Panc1 (cell line): ENCODE measurements at regions not wholly inside any gene's neighbourhood (a gene's known extent, or its start where the extent isn't known, plus 50 kb on each side); places are given as distances from the start of the nearest gene placed in this dataset.
"Not testable (repeated sequence)": the region's sequence is repeated elsewhere in the genome, so short reads cannot be mapped to it uniquely, and the experiment has no call there.

Experiments used
- ATAC-seq: fragments of 200-7000 bp; cut with Tn5 transposase; 2 replicates; pipeline ENCODE4 v1.9.1; 2020; ENCODE audit warnings: mild to moderate bottlenecking, moderate library complexity
- BruUV-seq: library from RNA; stranded (reverse); fragments of 400-500 nt; replicated peaks from 2 replicates; lab custom pipeline; 2021; lab: Mats Ljungman, UMichigan
- CTCF ChIA-PET: fragments of 300-600 bp; sonication (Branson Sonifier 250); formaldehyde crosslinking; loops from one replicate; lab custom pipeline; 2022; ENCODE audit warnings: antibody characterized with exemption; lab: Charles Lee
- POLR2A ChIA-PET: fragments of 300-600 bp; sonication (Branson Sonifier 250); formaldehyde crosslinking; loops from one replicate; lab custom pipeline; 2022; ENCODE audit warnings: antibody characterized with exemption; lab: Charles Lee
- DNase-seq: peaks from one replicate; pipeline ENCODE4 v3.0.0-alpha.2; 2010; ENCODE audit warnings: low read depth, low spot score
- H3K27ac ChIP-seq: 2 replicates; pipeline ENCODE4 v1.5.1; 2011; ENCODE audit warnings: mild to moderate bottlenecking, low read length, inconsistent platforms
- H3K27me3 ChIP-seq: fragments of 200-500 bp; sonication (Bioruptor generic); 2 replicates; pipeline ENCODE4 v1.6.0; 2014; ENCODE audit warnings: low read length, inconsistent platforms; ENCODE audit not compliant: control insufficient read depth, insufficient read depth
- H3K36me3 ChIP-seq: fragments of 200-500 bp; sonication (Bioruptor generic); 2 replicates; pipeline ENCODE4 v1.5.1; 2014; ENCODE audit warnings: inconsistent platforms, mild to moderate bottlenecking, low read length, moderate library complexity; ENCODE audit not compliant: control insufficient read depth, insufficient read depth
- H3K4me1 ChIP-seq: 2 replicates; pipeline ENCODE4 v1.5.1; 2011; ENCODE audit warnings: inconsistent platforms, mild to moderate bottlenecking, low read length, moderate library complexity; ENCODE audit not compliant: control insufficient read depth, insufficient read depth
- H3K4me3 ChIP-seq, 2 experiments: 2 replicates each; pipeline ENCODE4 v1.5.1; 2011 to 2012; ENCODE audit warnings: low read depth in 2 of 2, low read length in 2 of 2, mild to moderate bottlenecking in 2 of 2, inconsistent platforms in 1 of 2, moderate library complexity in 1 of 2
- H3K9me3 ChIP-seq: fragments of 200-500 bp; sonication (Bioruptor generic); 2 replicates; pipeline ENCODE4 v1.5.1; 2014; ENCODE audit warnings: low read depth, mild to moderate bottlenecking, inconsistent platforms, low read length, moderate library complexity; ENCODE audit not compliant: control insufficient read depth, insufficient read depth
- CTCF ChIP-seq: fragments of 450-650 bp; IDR thresholded peaks from 2 replicates; pipeline ENCODE4 v1.5.1; 2017; ENCODE audit warnings: mild to moderate bottlenecking
- POLR2AphosphoS5 ChIP-seq: IDR thresholded peaks from 2 replicates; pipeline ENCODE4 v1.6.1; 2012; ENCODE audit warnings: mild to moderate bottlenecking, low read depth, low read length, moderate library complexity
- SIN3A ChIP-seq: IDR thresholded peaks from 2 replicates; pipeline ENCODE4 v1.6.1; 2012; ENCODE audit warnings: low read depth, mild to moderate bottlenecking, low read length, moderate library complexity, borderline replicate concordance; ENCODE audit not compliant: insufficient read depth
- TCF7L2 ChIP-seq: IDR thresholded peaks from 2 replicates; pipeline ENCODE4 v1.6.1; 2011; ENCODE audit warnings: mild to moderate bottlenecking, low read depth, low read length, inconsistent platforms
- in situ Hi-C: cut with HindIII; loops from 2 replicates; pipeline ENCODE4 v1.10.0; 2016; ENCODE audit warnings: low sequenced_read_pairs, low pct_unique_long_range_greater_than_20kb
- intact Hi-C: fragments of 100-400 bp; cut with micrococcal nuclease; formaldehyde crosslinking; loops from one replicate; pipeline ENCODE4 v1.10.0; 2022; ENCODE audit not compliant: unreplicated experiment
- TF ChIP-seq, protein P1 (sequence below), 2 experiments: IDR thresholded peaks; 2 replicates each; pipeline ENCODE4 v1.6.1; 2011 to 2012; ENCODE audit warnings: low read depth in 2 of 2, control low read depth in 1 of 2, low read length in 1 of 2, mild to moderate bottlenecking in 1 of 2, moderate library complexity in 1 of 2; ENCODE audit not compliant: insufficient read depth in 1 of 2

DNA sequence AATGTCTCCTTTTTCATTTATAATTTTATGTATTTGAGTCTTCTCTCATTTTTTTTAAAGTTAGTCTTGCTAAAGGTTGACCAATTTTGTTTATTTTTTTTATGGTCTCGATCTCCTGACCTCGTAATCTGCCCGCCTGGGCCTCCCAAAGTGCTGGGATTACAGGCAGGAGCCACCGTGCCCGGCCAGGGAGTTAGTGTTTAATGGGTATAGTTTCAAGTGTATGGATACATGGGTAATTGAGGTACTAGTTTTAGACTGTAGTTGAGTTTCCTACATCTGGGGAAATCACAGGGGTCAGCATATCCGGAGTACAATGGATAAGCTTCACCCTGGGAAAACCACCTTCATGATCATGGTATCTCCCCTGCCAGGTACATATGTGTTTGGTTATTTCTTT, 267.3 kb upstream of the KCND2 start:
- CTCF ChIA-PET = no interaction called here
- TF ChIP-seq, protein P1, sequence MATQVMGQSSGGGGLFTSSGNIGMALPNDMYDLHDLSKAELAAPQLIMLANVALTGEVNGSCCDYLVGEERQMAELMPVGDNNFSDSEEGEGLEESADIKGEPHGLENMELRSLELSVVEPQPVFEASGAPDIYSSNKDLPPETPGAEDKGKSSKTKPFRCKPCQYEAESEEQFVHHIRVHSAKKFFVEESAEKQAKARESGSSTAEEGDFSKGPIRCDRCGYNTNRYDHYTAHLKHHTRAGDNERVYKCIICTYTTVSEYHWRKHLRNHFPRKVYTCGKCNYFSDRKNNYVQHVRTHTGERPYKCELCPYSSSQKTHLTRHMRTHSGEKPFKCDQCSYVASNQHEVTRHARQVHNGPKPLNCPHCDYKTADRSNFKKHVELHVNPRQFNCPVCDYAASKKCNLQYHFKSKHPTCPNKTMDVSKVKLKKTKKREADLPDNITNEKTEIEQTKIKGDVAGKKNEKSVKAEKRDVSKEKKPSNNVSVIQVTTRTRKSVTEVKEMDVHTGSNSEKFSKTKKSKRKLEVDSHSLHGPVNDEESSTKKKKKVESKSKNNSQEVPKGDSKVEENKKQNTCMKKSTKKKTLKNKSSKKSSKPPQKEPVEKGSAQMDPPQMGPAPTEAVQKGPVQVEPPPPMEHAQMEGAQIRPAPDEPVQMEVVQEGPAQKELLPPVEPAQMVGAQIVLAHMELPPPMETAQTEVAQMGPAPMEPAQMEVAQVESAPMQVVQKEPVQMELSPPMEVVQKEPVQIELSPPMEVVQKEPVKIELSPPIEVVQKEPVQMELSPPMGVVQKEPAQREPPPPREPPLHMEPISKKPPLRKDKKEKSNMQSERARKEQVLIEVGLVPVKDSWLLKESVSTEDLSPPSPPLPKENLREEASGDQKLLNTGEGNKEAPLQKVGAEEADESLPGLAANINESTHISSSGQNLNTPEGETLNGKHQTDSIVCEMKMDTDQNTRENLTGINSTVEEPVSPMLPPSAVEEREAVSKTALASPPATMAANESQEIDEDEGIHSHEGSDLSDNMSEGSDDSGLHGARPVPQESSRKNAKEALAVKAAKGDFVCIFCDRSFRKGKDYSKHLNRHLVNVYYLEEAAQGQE (IDR thresholded peaks at IDR 0.05; ENCODE audit: insufficient read depth in 1 of 2, low read depth in 2 of 2, low read length in 1 of 2) = no peak
- TF ChIP-seq POLR2AphosphoS5 (no peak), SIN3A (no peak), CTCF (no peak), TCF7L2 (no peak)
- DNase-seq (no peak), ATAC-seq (no peak)
- H3K27ac ChIP-seq = no peak overlapping the region
- H3K9me3 ChIP-seq = no peaks in the 10 kb centered on the region
- intact Hi-C loops (no loop called here), in situ Hi-C loops (no loop called here)
- POLR2A ChIA-PET = no interaction called here
- no TSS peak for BruUV-seq
- H3K36me3 ChIP-seq = no peaks in the 10 kb centered on the region
- H3K27me3 ChIP-seq = no peaks in the 10 kb centered on the region
- H3K4me3 ChIP-seq = no peak overlapping the region
- H3K4me1 ChIP-seq = no peaks in the 10 kb centered on the region

GRCh38 chr7:120014301-120014700, 258.7 kb upstream of the KCND2 start:
- DNase-seq, H3K4me3 ChIP-seq, H3K9me3 ChIP-seq, BruUV-seq, intact Hi-C loops, ATAC-seq, H3K36me3 ChIP-seq, CTCF ChIA-PET, H3K27ac ChIP-seq, H3K4me1 ChIP-seq, H3K27me3 ChIP-seq, in situ Hi-C loops, POLR2A ChIA-PET: not testable (repeated sequence)

- in situ Hi-C loops = no loop called here
- ATAC-seq (no peak), DNase-seq (no peak)
- H3K4me3 ChIP-seq = no peak overlapping the region
- CTCF ChIA-PET = no interaction called here
- POLR2A ChIA-PET = no interaction called here
- TF ChIP-seq SIN3A (no peak), POLR2AphosphoS5 (no peak), TCF7L2 (no peak), CTCF (no peak)
- TF ChIP-seq, protein P1 (IDR thresholded peaks at IDR 0.05; ENCODE audit: insufficient read depth in 1 of 2, low read depth in 2 of 2, low read length in 1 of 2) = no peak
- no peak overlapping the region for H3K27ac ChIP-seq
- no peaks in the 10 kb centered on the region for H3K9me3 ChIP-seq
- no TSS peak for BruUV-seq
- intact Hi-C loops = no loop called here
- no peaks in the 10 kb centered on the region for H3K27me3 ChIP-seq
- H3K4me1 ChIP-seq = no peaks in the 10 kb centered on the region
- no peaks in the 10 kb centered on the region for H3K36me3 ChIP-seq
Measured at GRCh38 chr7:120014925-120015465, 258.0 kb upstream of the KCND2 start.
